Upper lobe of right lung (tissue), 1 donor: ENCODE measurements at regions not wholly inside any gene's neighbourhood (a gene's known extent, or its start where the extent isn't known, plus 50 kb on each side); places are given as distances from the start of the nearest gene placed in this dataset.

ENCODE experiments used
- ATAC-seq: fragments of 200-7000 bp; cut with Tn5 transposase; one replicate; pipeline ENCODE4 v1.9.1; 2020; ENCODE audit warnings: mild to moderate bottlenecking, moderate library complexity
- DNase-seq: peaks from one replicate; pipeline ENCODE4 v3.0.0-alpha.2; 2020
- H3K27ac ChIP-seq: fragments of 200-600 bp; one replicate; pipeline ENCODE4 v1.8.0; 2022
- H3K27me3 ChIP-seq: fragments of 200-600 bp; one replicate; pipeline ENCODE4 v1.8.0; 2022; ENCODE audit warnings: mild to moderate bottlenecking
- H3K36me3 ChIP-seq: fragments of 200-600 bp; one replicate; pipeline ENCODE4 v1.8.0; 2022
- H3K4me1 ChIP-seq: fragments of 200-600 bp; one replicate; pipeline ENCODE4 v1.8.0; 2022
- H3K4me3 ChIP-seq: fragments of 200-600 bp; one replicate; pipeline ENCODE4 v1.8.0; 2022; ENCODE audit warnings: mild to moderate bottlenecking
- H3K9me3 ChIP-seq: fragments of 200-600 bp; one replicate; pipeline ENCODE4 v1.8.0; 2022
- CTCF ChIP-seq: fragments of 200-600 bp; IDR thresholded peaks from one replicate; pipeline ENCODE4 v1.8.0; 2022; ENCODE audit warnings: antibody characterized with exemption
- intact Hi-C: fragments of 100-400 bp; cut with DNase I; formaldehyde crosslinking; loops from one replicate; pipeline ENCODE4 v1.11.0; 2022
- donor health status: DM: no; HTN: yes; CAD: no; lungs with severe emphysema.

DNA sequence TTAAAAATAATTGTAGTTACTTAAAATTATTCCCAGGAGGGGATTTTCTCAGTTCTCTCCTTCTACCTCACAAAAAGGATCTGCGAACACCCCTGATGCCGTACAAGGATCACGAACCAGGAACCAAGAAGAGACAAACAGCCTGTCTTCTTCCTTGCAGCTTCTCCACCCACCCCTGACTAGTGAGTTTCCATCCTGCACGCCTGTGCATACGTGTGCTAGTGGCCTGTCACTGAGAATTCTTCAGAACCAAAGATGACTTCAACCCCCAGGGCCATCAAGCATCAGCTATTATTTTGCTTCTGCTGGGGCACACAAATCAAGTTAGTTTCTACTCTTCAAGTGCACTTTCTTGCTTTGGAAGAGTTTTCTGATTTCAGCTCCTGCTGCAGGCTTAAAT lies 175.5 kb upstream of the KLF6 start:
- no peak overlapping the region for H3K27ac ChIP-seq
- no peak for DNase-seq
- no peak overlapping the region for H3K4me3 ChIP-seq
- peaks cover 5% of the 10 kb centered on the region for H3K4me1 ChIP-seq
- H3K9me3 ChIP-seq: no peaks in the 10 kb centered on the region
- H3K36me3 ChIP-seq: no peaks in the 10 kb centered on the region
- ATAC-seq: no peak
- no peak for TF ChIP-seq CTCF
- intact Hi-C loops: no loop called here
- no peaks in the 10 kb centered on the region for H3K27me3 ChIP-seq

DNA sequence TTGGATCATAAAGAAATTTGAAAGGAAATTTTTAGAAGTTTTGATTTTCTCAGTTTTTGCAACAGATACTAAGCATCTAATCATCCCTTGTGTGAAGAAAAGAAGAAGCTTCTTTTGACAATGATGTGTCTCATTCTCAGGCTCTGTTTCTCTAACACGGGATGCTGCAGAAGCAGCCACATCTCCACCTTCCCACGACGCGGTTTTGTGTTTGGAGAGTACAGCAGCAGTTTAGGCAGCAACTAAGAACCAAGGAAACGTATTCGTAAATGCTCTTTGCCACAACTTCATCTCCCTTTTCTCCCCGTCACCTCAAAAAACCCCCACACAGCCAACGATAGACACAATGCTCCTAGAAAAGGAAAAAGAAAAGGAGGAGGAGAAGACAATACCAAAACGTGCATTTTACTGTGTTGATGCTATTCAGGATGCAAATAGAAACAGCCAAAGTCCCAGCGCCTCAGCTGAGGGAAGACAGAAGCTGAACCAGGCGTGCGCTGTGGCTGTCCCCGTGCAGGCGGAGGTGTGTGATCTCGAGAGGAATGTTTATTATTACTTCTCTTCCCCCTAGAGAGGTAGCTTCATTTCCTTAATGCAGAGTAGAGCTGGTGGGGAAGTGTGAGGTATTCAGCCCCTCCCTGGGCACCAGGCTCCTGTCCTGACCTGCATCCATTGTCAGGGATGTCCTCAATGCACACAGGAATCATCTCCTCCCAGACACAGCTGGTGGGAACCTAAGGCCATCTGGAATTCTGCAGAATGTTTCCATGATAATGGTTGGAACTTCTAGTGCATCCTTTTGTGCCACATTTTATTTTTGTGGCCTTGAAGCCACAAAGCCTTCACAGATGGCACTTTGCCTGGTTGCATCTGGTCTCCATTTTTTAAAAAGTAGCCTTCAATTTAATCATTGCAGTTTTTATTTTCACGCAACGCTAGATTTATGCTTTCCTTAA lies 174.6 kb upstream of the KLF6 start:
- no peak overlapping the region for H3K4me3 ChIP-seq
- TF ChIP-seq CTCF: no peak
- H3K4me1 ChIP-seq: peaks cover 5% of the 10 kb centered on the region
- DNase-seq (no peak), ATAC-seq (no peak)
- no peaks in the 10 kb centered on the region for H3K27me3 ChIP-seq
- no peaks in the 10 kb centered on the region for H3K36me3 ChIP-seq
- no peaks in the 10 kb centered on the region for H3K9me3 ChIP-seq
- H3K27ac ChIP-seq: no peak overlapping the region
- intact Hi-C loops: no loop called here

- no peak for TF ChIP-seq CTCF
- intact Hi-C loops: no loop called here
Measured at GRCh38 chr10:3958472-3958996, 173.5 kb upstream of the KLF6 start.

DNA sequence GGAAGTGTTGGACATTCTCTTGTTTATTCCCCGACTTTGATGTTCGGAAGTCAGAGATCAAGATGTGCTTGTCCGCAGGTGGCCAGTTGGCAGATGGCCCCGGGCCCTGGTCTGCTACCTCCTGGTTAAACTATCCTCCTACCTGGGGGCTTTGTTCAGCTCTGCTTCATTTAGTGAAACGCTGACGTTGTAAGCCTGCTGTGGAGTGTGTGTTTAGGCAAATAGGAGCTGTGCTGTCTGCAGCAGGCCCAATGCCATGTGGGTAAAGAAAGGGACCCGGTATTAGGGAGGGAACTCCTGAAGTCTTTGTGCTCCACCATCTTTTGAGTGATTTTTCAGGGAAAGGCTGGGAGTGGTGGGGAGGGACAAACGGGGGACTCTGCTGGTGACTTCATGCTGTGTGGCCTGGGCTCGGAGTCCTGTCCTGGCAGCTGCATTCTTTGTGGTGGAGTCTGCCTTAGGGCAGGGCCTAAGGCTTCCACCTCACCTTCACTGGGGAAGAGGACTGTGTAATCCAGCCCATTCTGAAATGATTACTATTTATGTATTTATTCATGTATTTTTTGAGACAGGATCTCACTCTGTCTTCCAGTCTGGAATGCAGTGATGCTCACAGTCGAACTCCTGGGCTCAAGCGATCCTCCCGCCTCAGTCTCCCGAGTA lies 171.1 kb upstream of the KLF6 start:
- Histone ChIP-seq H3K9me3 (no peaks in the 10 kb centered on the region), H3K27me3 (no peaks in the 10 kb centered on the region), H3K36me3 (no peaks in the 10 kb centered on the region), H3K4me1 (no peaks in the 10 kb centered on the region), H3K4me3 (no peak overlapping the region), H3K27ac (no peak overlapping the region)
- DNase-seq (no peak), ATAC-seq (peak; percentile 37)
- no peak for TF ChIP-seq CTCF
- intact Hi-C loops: no loop called here

More at GRCh38 chr10:3958472-3958996, 173.5 kb upstream of the KLF6 start:
- ATAC-seq (no peak), DNase-seq (no peak)
- H3K36me3 ChIP-seq: no peaks in the 10 kb centered on the region
- H3K27ac ChIP-seq: no peak overlapping the region
- no peaks in the 10 kb centered on the region for H3K9me3 ChIP-seq
- peaks cover 5% of the 10 kb centered on the region for H3K4me1 ChIP-seq
- H3K4me3 ChIP-seq: no peak overlapping the region
- no peaks in the 10 kb centered on the region for H3K27me3 ChIP-seq

DNA sequence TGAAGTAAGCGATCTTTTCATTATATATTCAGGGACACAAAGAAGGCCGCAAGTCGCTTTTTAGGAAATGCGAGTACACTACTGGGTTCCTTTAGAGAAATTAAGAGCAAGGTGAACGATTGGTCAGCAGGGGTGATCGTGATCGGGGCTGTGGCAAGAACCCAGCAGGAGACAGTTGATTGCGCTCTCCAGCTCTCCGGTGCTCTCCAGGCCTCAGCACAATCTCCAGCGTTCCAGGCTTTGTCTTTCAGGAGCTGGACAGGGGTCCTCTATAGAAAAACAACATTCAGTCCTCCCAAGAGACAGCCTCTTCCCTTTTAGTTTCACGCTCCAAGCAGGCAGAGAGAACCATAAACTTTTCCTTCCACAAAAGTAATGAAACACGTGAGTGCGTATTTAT lies 170.5 kb upstream of the KLF6 start:
- Histone ChIP-seq H3K36me3 (no peaks in the 10 kb centered on the region), H3K27ac (no peak overlapping the region), H3K27me3 (no peaks in the 10 kb centered on the region), H3K9me3 (no peaks in the 10 kb centered on the region), H3K4me1 (no peaks in the 10 kb centered on the region), H3K4me3 (no peak overlapping the region)
- no peak for TF ChIP-seq CTCF
- intact Hi-C loops: no loop called here
- DNase-seq (no peak), ATAC-seq (no peak)
